ENCODE measurements at regions not wholly inside any gene's neighbourhood (a gene's known extent, or its start where the extent isn't known, plus 50 kb on each side); places are given as distances from the start of the nearest gene placed in this dataset.

DNA sequence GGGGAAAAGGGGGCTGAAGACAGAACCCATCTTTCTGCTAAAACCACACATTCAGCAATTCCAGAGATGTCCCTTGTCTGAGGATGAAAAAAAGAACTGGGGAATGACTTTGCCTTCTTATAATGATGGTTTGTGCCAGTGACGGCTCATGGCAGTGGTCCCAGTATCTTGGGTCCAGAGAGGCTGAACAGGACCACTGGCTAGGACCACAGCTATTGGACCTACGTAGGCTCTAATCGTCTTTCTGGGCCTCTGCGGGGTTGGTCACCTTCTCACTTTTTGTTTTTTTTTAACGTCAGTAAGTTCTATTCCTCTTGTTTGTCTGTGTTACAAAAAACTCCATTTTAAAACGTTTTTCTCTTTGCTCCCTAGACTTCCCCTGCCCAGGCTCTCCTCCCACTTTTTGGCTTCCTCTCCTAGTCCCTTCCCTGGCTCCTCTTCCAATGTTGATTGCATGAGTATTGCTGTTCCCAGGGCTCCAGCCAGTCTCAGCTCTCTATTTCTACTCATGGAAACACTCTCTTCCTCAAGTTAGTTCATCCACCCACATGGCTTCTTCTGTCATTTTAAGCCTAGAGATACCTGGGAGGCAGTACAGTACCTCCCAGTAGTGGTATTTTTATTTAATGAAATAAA, 52.6 kb upstream of the STX18 start:
- no peak for DNase-seq

- DNase-seq: no peak
Observed at GRCh38 chr4:4593596-4594284, 51.9 kb upstream of the STX18 start.

DNA sequence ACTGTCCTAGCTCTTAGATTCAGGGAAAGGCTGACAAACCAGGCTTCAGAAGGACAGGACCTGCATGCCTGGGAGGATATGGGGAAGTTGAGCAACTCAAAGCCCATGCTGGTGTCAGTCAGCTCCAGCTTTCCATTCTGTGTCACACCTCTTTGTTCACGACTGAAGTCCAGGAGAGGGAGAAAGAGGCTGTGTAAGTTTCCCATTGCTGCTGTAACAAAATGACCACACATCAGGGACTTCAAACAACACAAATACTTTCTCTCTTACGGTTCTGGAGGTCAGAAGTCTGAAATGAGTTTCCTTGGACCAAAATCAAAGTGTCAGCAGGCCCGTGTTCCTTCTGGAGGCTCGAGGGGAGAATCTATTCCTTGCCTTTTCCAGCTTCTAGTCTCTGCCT, 50.6 kb upstream of the STX18 start:
- DNase-seq: no peak
